Stimulated activated CD4-positive, alpha-beta T cell treated with anti-CD3 and anti-CD28 coated beads, Interleukin-1b, Interleukin-23, amount 100 ng/mL, for 24 hours (primary cell): ENCODE measurements at regions not wholly inside any gene's neighbourhood (a gene's known extent, or its start where the extent isn't known, plus 50 kb on each side); places are given as distances from the start of the nearest gene placed in this dataset.

Source experiments
- DNase-seq, 4 experiments: peaks; one replicate each; pipeline ENCODE4 v3.0.0-alpha.2; 2020; ENCODE audit warnings: low read depth in 4 of 4, low spot score in 1 of 4

- no peak for DNase-seq
These were observed 219.0 kb upstream of the DKK2 start for GRCh38 chr4:107255114-107255513.

GRCh38 chr4:107253579-107254068 is 217.5 kb upstream of the DKK2 start:
- no peak for DNase-seq

- no peak for DNase-seq
These were observed 217.0 kb upstream of the DKK2 start for GRCh38 chr4:107253090-107253489.

GRCh38 chr4:107252571-107252970 is 216.5 kb upstream of the DKK2 start:
- DNase-seq: no peak

GRCh38 chr4:107248571-107248970 is 212.5 kb upstream of the DKK2 start:
- no peak for DNase-seq

GRCh38 chr4:107247738-107248137 is 211.6 kb upstream of the DKK2 start:
- DNase-seq: no peak

- DNase-seq: no peak
These were observed 210.6 kb upstream of the DKK2 start for GRCh38 chr4:107246761-107247160.

GRCh38 chr4:107243141-107243781 is 207.1 kb upstream of the DKK2 start:
- no peak for DNase-seq

GRCh38 chr4:107220976-107221375 is 184.9 kb upstream of the DKK2 start:
- no peak for DNase-seq

- DNase-seq: no peak
These were observed 183.6 kb upstream of the DKK2 start for GRCh38 chr4:107219681-107220080.

GRCh38 chr4:107216379-107216778 is 180.3 kb upstream of the DKK2 start:
- DNase-seq: no peak

GRCh38 chr4:107215222-107215621 is 179.1 kb upstream of the DKK2 start:
- no peak for DNase-seq

GRCh38 chr4:107213880-107214279 is 177.8 kb upstream of the DKK2 start:
- no peak for DNase-seq

- no peak for DNase-seq
These were observed 177.3 kb upstream of the DKK2 start for GRCh38 chr4:107213410-107213809.

GRCh38 chr4:107212565-107212964 is 176.5 kb upstream of the DKK2 start:
- no peak for DNase-seq

- no peak for DNase-seq
These were observed 174.5 kb upstream of the DKK2 start for GRCh38 chr4:107210450-107211239.

GRCh38 chr4:107203733-107204132 is 167.6 kb upstream of the DKK2 start:
- no peak for DNase-seq

- DNase-seq: no peak
These were observed 166.6 kb upstream of the DKK2 start for GRCh38 chr4:107202744-107203143.

- no peak for DNase-seq
These were observed 161.0 kb upstream of the DKK2 start for GRCh38 chr4:107197121-107197520.

GRCh38 chr4:107196312-107196711 is 160.2 kb upstream of the DKK2 start:
- no peak for DNase-seq

- DNase-seq: no peak
These were observed 157.9 kb upstream of the DKK2 start for GRCh38 chr4:107194005-107194404.

GRCh38 chr4:107192601-107193000 is 156.5 kb upstream of the DKK2 start:
- DNase-seq: no peak

GRCh38 chr4:107187091-107187490 is 151.0 kb upstream of the DKK2 start:
- DNase-seq: no peak
